Sigmoid colon (tissue), 6 donors: ENCODE measurements at regions not wholly inside any gene's neighbourhood (a gene's known extent, or its start where the extent isn't known, plus 50 kb on each side); places are given as distances from the start of the nearest gene placed in this dataset.
"Not testable (repeated sequence)": the region's sequence is repeated elsewhere in the genome, so short reads cannot be mapped to it uniquely, and the experiment has no call there.

Experiments
- DNase-seq: peaks from one replicate; pipeline ENCODE4 v3.0.0-alpha.2; 2019
- H3K27ac ChIP-seq, 4 donors: fragments of 200-600 bp; sonication (generic); one replicate each; pipeline ENCODE4 v1.5.1; 2016 to 2019; ENCODE audit warnings: mild to moderate bottlenecking in 1 of 4
- H3K27me3 ChIP-seq, 3 donors: fragments of 200-600 bp; sonication (generic); one replicate each; pipeline ENCODE4 v1.5.1; 2019; ENCODE audit warnings: mild to moderate bottlenecking in 1 of 3
- H3K36me3 ChIP-seq, 4 donors: fragments of 200-600 bp; sonication (generic); one replicate each; pipeline ENCODE4 v1.5.1; 2016 to 2019
- H3K4me1 ChIP-seq, 4 donors: fragments of 200-600 bp; sonication (generic); one replicate each; pipeline ENCODE4 v1.5.1; 2017 to 2019
- H3K4me3 ChIP-seq, 4 donors: fragments of 200-600 bp; sonication (generic); one replicate each; pipeline ENCODE4 v1.5.1; 2017 to 2019; ENCODE audit warnings: mild to moderate bottlenecking in 2 of 4, moderate library complexity in 1 of 4
- H3K9me3 ChIP-seq, 4 donors: fragments of 200-600 bp in 3 of 4; sonication (generic) in 3 of 4; one replicate each; pipeline versions ENCODE4 v1.5.1 to v1.6.1; 2013 to 2019
- EP300 ChIP-seq, 4 donors: sonication (generic); formaldehyde crosslinking; IDR thresholded peaks; one replicate each; pipeline ENCODE4 v1.6.1; 2017; ENCODE audit warnings: antibody characterized with exemption in 4 of 4
- POLR2A ChIP-seq, 2 donors: fragments of 450-650 bp; IDR thresholded peaks; one replicate each; pipeline ENCODE4 v1.6.1; 2016; ENCODE audit warnings: antibody characterized with exemption in 2 of 2, mild to moderate bottlenecking in 2 of 2, moderate library complexity in 2 of 2
- POLR2AphosphoS5 ChIP-seq, 4 donors: sonication (generic); formaldehyde crosslinking; IDR thresholded peaks; one replicate each; pipeline ENCODE4 v1.6.1; 2017; ENCODE audit warnings: antibody characterized with exemption in 4 of 4
- WGBS, 2 donors: extraction: QIAGEN DNeasy Blood & Tissue Kit; methylation state at CpG; one replicate each; pipeline ENCODE4 v1.1.7; 2013; 5-methylcytosine and 5-hydroxymethylcytosine counted together
- intact Hi-C: fragments of 100-400 bp; cut with DNase I; formaldehyde crosslinking; loops from one replicate; pipeline ENCODE4 v1.15.1; 2023
- TF ChIP-seq, protein P1 (sequence below), 4 experiments: fragments of 450-650 bp in 3 of 4; fragments of 200-600 bp in 1 of 4; IDR thresholded peaks; one replicate each; pipeline ENCODE4 v1.5.1; 2016 to 2019; ENCODE audit warnings: antibody characterized with exemption in 4 of 4, mild to moderate bottlenecking in 3 of 4, moderate library complexity in 2 of 4
- donor health status: healthy with polysubstance abuse.
- donor health status: healthy.

DNA sequence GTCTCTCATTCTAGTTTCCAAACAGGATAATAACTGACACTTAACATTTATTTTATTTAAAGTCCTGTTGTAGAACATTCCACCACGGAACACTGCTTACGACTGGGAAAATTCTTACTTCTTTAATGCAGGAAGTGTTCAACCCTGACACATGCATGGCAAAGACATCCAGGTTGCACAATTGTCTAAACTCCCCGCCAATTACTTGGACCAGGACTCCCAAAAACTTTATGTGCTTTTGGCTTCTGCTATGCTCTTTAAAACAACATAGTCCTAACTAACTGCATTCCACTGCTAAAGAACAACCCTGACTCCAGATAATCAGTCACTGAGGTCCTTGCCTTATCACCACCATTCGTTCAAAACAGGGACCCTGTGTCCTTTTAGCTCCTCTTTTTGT, 995.8 kb downstream of the LTN1 start:
- H3K9me3 ChIP-seq, DNase-seq, H3K27me3 ChIP-seq, H3K4me3 ChIP-seq, H3K4me1 ChIP-seq, intact Hi-C loops, H3K36me3 ChIP-seq: not testable (repeated sequence)
- 71 to 82% methylated on average over 4 of the region's 4 CpGs for WGBS, 2 donors
- TF ChIP-seq EP300 (IDR thresholded peaks at IDR 0.05) (peak in 1 of 4 donors; percentile 36), POLR2AphosphoS5 (IDR thresholded peaks at IDR 0.05) (peak in 2 of 4 donors; percentile 25 to 53)
- peak overlapping the region in 3 of 4 donors; percentile 37 to 59 (median 56) for H3K27ac ChIP-seq

DNA sequence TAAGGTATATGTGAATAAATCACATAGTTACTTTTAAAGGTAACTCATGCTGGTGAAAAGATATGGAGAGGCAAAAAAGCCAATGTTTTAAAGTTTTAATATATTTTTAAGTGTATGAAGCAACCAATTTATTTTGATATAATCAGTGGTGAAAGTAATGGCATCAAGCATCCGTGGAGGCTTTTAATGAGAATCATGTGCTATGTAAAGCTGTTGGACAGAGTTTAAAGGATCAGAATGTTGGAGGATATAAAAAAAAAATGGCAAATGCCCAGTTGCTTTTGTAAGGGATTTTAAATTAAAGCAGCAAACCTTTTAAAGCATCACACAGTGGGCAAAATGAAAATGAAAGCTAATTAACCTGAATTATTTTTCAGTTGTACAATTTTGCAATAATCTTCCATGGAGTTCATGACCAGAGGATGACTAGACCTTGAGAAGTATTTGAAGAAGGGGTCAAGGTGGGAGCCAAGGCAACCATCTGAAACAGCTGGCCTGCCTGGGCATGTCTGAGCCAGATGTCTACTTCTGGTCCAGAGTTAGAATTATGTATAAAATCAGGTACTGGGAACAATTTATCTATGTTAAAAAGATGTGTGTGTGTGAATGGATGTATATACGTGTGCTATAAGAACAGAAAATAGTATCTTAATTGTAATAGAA, 1007.9 kb downstream of the LTN1 start:
- H3K4me1 ChIP-seq, H3K4me3 ChIP-seq, H3K27ac ChIP-seq, H3K9me3 ChIP-seq, H3K27me3 ChIP-seq, H3K36me3 ChIP-seq, DNase-seq, intact Hi-C loops: not testable (repeated sequence)
- 69 to 78% methylated on average over 2 of the region's 2 CpGs for WGBS, 2 donors

- DNase-seq, H3K9me3 ChIP-seq, H3K36me3 ChIP-seq, H3K27me3 ChIP-seq, H3K4me3 ChIP-seq, H3K4me1 ChIP-seq, intact Hi-C loops: not testable (repeated sequence)
- H3K27ac ChIP-seq: peak overlapping the region in 1 of 4 donors; percentile 14
These were observed 1012.6 kb upstream of the ADAMTS5 start for GRCh38 chr21:27979446-27979845.

DNA sequence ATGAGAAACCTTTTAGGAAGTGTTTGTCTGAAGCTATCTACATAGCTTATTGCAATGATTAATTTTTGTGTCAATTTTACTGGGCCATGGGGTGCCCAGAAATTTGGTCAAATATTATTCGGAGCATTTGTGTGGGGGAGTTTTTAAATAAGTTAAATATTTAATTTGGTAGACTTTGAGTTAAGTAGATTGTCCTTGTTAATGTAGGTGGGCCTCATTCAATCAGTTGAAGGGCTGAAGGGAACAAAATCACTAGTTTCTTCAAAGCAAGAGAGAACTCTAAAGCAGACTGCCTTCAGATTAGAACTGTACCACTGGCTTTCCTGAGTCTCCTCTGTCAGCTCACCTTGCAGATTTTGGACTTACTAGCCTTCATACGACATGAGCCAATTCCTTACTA, 1008.6 kb upstream of the ADAMTS5 start:
- no peak overlapping the region for H3K4me3 ChIP-seq
- DNase-seq: no peak
- H3K4me1 ChIP-seq: no peaks in the 10 kb centered on the region
- no peak overlapping the region for H3K27ac ChIP-seq
- TF ChIP-seq POLR2AphosphoS5 (IDR thresholded peaks at IDR 0.05) (no peak), EP300 (IDR thresholded peaks at IDR 0.05) (no peak), POLR2A (IDR thresholded peaks at IDR 0.05) (no peak)
- TF ChIP-seq, protein P1, sequence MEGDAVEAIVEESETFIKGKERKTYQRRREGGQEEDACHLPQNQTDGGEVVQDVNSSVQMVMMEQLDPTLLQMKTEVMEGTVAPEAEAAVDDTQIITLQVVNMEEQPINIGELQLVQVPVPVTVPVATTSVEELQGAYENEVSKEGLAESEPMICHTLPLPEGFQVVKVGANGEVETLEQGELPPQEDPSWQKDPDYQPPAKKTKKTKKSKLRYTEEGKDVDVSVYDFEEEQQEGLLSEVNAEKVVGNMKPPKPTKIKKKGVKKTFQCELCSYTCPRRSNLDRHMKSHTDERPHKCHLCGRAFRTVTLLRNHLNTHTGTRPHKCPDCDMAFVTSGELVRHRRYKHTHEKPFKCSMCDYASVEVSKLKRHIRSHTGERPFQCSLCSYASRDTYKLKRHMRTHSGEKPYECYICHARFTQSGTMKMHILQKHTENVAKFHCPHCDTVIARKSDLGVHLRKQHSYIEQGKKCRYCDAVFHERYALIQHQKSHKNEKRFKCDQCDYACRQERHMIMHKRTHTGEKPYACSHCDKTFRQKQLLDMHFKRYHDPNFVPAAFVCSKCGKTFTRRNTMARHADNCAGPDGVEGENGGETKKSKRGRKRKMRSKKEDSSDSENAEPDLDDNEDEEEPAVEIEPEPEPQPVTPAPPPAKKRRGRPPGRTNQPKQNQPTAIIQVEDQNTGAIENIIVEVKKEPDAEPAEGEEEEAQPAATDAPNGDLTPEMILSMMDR (IDR thresholded peaks at IDR 0.05): no peak
- intact Hi-C loops: no loop called here
- H3K9me3 ChIP-seq: no peaks in the 10 kb centered on the region
- 89 to 92% methylated on average over 2 of the region's 2 CpGs for WGBS, 2 donors
- no peaks in the 10 kb centered on the region for H3K27me3 ChIP-seq
- H3K36me3 ChIP-seq: no peaks in the 10 kb centered on the region

GRCh38 chr21:27974152-27974551, 1007.3 kb upstream of the ADAMTS5 start:
- H3K4me1 ChIP-seq, H3K36me3 ChIP-seq, H3K27me3 ChIP-seq, H3K4me3 ChIP-seq, H3K27ac ChIP-seq, H3K9me3 ChIP-seq, intact Hi-C loops, DNase-seq: not testable (repeated sequence)
- 68 to 85% methylated on average over 1 of the region's 1 CpG for WGBS, 2 donors

DNA sequence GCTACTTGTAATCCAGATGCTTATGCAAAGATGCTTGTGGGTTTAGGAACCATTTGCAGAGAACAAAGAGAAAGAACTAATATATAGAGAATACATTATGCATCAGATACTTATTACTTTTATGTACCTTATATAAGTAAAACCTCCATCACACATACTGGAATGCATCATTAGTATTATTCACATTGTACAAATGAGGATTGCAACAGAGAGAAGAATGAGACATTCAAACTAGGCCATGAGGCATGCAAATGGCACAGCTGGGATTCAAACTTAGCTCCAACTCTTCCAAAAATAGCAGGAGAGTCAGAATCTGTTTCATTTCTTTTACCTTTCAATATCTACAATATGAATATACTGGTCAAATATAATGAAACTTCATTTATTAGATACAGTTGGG, 1001.4 kb upstream of the ADAMTS5 start:
- H3K27me3 ChIP-seq, intact Hi-C loops, DNase-seq, H3K4me3 ChIP-seq, H3K27ac ChIP-seq, H3K36me3 ChIP-seq, H3K9me3 ChIP-seq: not testable (repeated sequence)
- peaks cover 0 to 15% (median 4%) of the 10 kb centered on the region in 4 donors for H3K4me1 ChIP-seq

DNA sequence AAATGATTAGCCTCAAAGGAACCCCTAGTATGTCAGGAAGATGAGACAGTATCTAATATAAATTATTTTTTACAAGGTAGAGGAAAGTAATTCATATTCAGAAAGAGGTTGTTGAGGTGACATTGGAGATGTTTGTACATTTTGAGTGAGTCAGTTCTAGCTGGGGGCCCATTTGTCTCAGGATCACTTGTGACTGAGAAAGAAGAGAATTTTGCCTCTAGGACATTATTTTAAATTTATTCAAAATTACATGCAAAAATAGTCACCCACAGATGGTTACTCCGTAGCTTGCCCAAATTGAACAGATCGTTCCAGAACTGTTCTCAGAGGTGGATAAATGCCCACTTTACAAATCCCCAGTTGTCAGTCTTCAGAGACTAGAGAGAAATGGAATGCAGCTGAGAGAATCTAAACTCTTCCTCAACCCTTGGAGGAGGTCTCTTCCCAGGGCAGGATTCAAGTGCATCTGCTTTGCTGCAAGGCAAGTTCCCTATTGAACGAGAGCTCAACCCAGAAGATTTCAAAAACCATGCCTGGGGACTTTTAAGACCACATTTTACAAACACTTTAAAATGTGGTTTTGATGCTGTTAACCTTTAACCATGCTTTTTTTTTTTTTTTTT, 987.8 kb upstream of the ADAMTS5 start:
- Histone ChIP-seq H3K36me3 (no peaks in the 10 kb centered on the region), H3K27me3 (no peaks in the 10 kb centered on the region), H3K4me3 (no peak overlapping the region), H3K4me1 (no peaks in the 10 kb centered on the region), H3K9me3 (no peaks in the 10 kb centered on the region), H3K27ac (no peak overlapping the region)
- intact Hi-C loops: no loop called here
- WGBS, 2 donors: 60 to 73% methylated on average over 3 of the region's 3 CpGs
- DNase-seq: no peak
- TF ChIP-seq POLR2AphosphoS5 (IDR thresholded peaks at IDR 0.05) (no peak), EP300 (IDR thresholded peaks at IDR 0.05) (no peak), POLR2A (IDR thresholded peaks at IDR 0.05) (no peak)
- TF ChIP-seq, protein P1 (IDR thresholded peaks at IDR 0.05): no peak
